GM12878 (cell line): ENCODE measurements at regions not wholly inside any gene's neighbourhood (a gene's known extent, or its start where the extent isn't known, plus 50 kb on each side); places are given as distances from the start of the nearest gene placed in this dataset.

ENCODE experiments used
- ATAC-seq: fragments of 200-7000 bp; cut with Tn5 transposase; 3 replicates; pipeline ENCODE4 v1.9.1; 2020; ENCODE audit warnings: mild to moderate bottlenecking, moderate library complexity
- BruUV-seq: library from RNA; stranded (reverse); fragments of 400-500 nt; replicated peaks from 2 replicates; lab custom pipeline; 2021; lab: Mats Ljungman, UMichigan
- CTCF ChIA-PET: fragments of 300-600 bp; sonication (Branson Sonifier 250); formaldehyde crosslinking; extraction: SDS; loops from one replicate; lab custom pipeline; 2021; ENCODE audit warnings: inconsistent platforms; lab: Yijun Ruan, JAX
- POLR2A ChIA-PET: fragments of 350-600 bp; formaldehyde crosslinking; extraction: SDS; loops from one replicate; lab custom pipeline; 2021; ENCODE audit warnings: inconsistent platforms; lab: Charles Lee
- RAD21 ChIA-PET: fragments of 300-600 bp; sonication (Branson Sonifier 250); formaldehyde crosslinking; loops from one replicate; lab custom pipeline; 2023; ENCODE audit warnings: antibody characterized with exemption; ENCODE audit not compliant: unreplicated experiment; lab: Charles Lee
- SMC1A ChIA-PET: fragments of 300-600 bp; sonication (Branson Sonifier 250); formaldehyde crosslinking; loops from one replicate; lab custom pipeline; 2023; ENCODE audit not compliant: unreplicated experiment, uncharacterized antibody; lab: Charles Lee
- DNase-seq: peaks from one replicate; pipeline ENCODE4 v3.0.0-alpha.2; 2011; ENCODE audit warnings: low read depth, low spot score
- FAIRE-seq: peaks from 3 replicates; lab custom pipeline; 2011; peaks lifted over from hg19 to GRCh38; lab: Jason Lieb, UNC
- H2AFZ ChIP-seq: 2 replicates; pipeline ENCODE4 v1.6.0; 2011; ENCODE audit warnings: low read depth, low read length, control low read depth; ENCODE audit not compliant: control insufficient read depth
- H3K27ac ChIP-seq: 2 replicates; pipeline ENCODE4 v1.5.1; 2011; ENCODE audit warnings: control low read depth; ENCODE audit not compliant: control insufficient read depth, insufficient read depth
- H3K27me3 ChIP-seq, 2 experiments: replicated peaks in 1 of 2; 2 replicates each; pipeline versions ENCODE4 v1.6.0 to v1.6.1; 2011; ENCODE audit warnings: low read length in 1 of 2; ENCODE audit not compliant: control insufficient read depth in 2 of 2, insufficient read depth in 2 of 2
- H3K36me3 ChIP-seq, 2 experiments: 2 replicates each; pipeline ENCODE4 v1.5.1; 2011; ENCODE audit warnings: low read length in 1 of 2; ENCODE audit not compliant: control insufficient read depth in 2 of 2, insufficient read depth in 2 of 2
- H3K4me1 ChIP-seq: 2 replicates; pipeline ENCODE4 v1.6.1; 2011; ENCODE audit warnings: mild to moderate bottlenecking, low read length, moderate library complexity, mixed read lengths; ENCODE audit not compliant: control insufficient read depth, insufficient read depth
- H3K4me2 ChIP-seq: 2 replicates; pipeline ENCODE4 v1.6.0; 2011; ENCODE audit warnings: control low read depth; ENCODE audit not compliant: control insufficient read depth, insufficient read depth
- H3K4me3 ChIP-seq: fragments of 200-600 bp; sonication (generic); 2 replicates; pipeline ENCODE4 v1.5.1; 2016
- H3K79me2 ChIP-seq: 2 replicates; pipeline ENCODE4 v1.6.0; 2011; ENCODE audit warnings: low read length; ENCODE audit not compliant: control insufficient read depth, insufficient read depth
- H3K9ac ChIP-seq: 2 replicates; pipeline ENCODE4 v1.8.0; 2011; ENCODE audit warnings: low read length, control low read depth, mixed read lengths; ENCODE audit not compliant: control insufficient read depth, insufficient read depth
- H3K9me3 ChIP-seq: replicated peaks from 3 replicates; pipeline ENCODE4 v1.5.1; 2011; ENCODE audit warnings: mild to moderate bottlenecking, low read length; ENCODE audit not compliant: control insufficient read depth, insufficient read depth
- H4K20me1 ChIP-seq: 2 replicates; pipeline ENCODE4 v1.6.0; 2011; ENCODE audit not compliant: control insufficient read depth, insufficient read depth
- KDM1A ChIP-seq: fragments of 200-600 bp; sonication (generic); IDR thresholded peaks from 2 replicates; pipeline ENCODE4 v1.6.1; 2016; ENCODE audit warnings: borderline replicate concordance
- STAT1 ChIP-seq: fragments of 450-650 bp; conservative IDR thresholded peaks from 2 replicates; pipeline ENCODE4 v1.6.1; 2014; ENCODE audit warnings: antibody characterized with exemption, mild to moderate bottlenecking
- ZBTB33 ChIP-seq: fragments of 450-650 bp; IDR thresholded peaks from 2 replicates; pipeline ENCODE4 v1.6.1; 2017; ENCODE audit warnings: mild to moderate bottlenecking
- WGBS: methylation state at CpG from one replicate; pipeline ENCODE4 v1.1.6; 2016; ENCODE audit warnings: low lambda C conversion rate; ENCODE audit not compliant: insufficient replicate concordance, insufficient coverage; ENCODE audit errors: missing lambda C conversion rate; 5-methylcytosine and 5-hydroxymethylcytosine counted together
- in situ Hi-C: fragments of 300-500 bp; cut with MboI; formaldehyde crosslinking; loops from 9 replicates; pipeline ENCODE4 v1.14.3; 2018; ENCODE audit warnings: mixed read lengths
- intact Hi-C: fragments of 100-400 bp; cut with micrococcal nuclease; formaldehyde crosslinking; loops from one replicate; pipeline ENCODE4 v1.14.2; 2022; ENCODE audit not compliant: unreplicated experiment
- TF ChIP-seq, protein P1 (sequence below): fragments of 450-650 bp; IDR thresholded peaks from 2 replicates; pipeline ENCODE4 v1.6.1; 2016; ENCODE audit warnings: mild to moderate bottlenecking, moderate library complexity, borderline replicate concordance
- TF ChIP-seq, protein P2 (sequence below): IDR thresholded peaks from 2 replicates; pipeline ENCODE4 v1.6.1; 2011; ENCODE audit warnings: low read depth, low read length, improper control_type of control experiment, borderline replicate concordance

- BruUV-seq: no TSS peak
- H3K79me2 ChIP-seq: no peaks in the 10 kb centered on the region
- H3K4me2 ChIP-seq: no peak overlapping the region
- no peak overlapping the region for H2AFZ ChIP-seq
- in situ Hi-C loops: no loop called here
- SMC1A ChIA-PET: no interaction called here
- TF ChIP-seq KDM1A (no peak), STAT1 (no peak)
- TF ChIP-seq, protein P1, sequence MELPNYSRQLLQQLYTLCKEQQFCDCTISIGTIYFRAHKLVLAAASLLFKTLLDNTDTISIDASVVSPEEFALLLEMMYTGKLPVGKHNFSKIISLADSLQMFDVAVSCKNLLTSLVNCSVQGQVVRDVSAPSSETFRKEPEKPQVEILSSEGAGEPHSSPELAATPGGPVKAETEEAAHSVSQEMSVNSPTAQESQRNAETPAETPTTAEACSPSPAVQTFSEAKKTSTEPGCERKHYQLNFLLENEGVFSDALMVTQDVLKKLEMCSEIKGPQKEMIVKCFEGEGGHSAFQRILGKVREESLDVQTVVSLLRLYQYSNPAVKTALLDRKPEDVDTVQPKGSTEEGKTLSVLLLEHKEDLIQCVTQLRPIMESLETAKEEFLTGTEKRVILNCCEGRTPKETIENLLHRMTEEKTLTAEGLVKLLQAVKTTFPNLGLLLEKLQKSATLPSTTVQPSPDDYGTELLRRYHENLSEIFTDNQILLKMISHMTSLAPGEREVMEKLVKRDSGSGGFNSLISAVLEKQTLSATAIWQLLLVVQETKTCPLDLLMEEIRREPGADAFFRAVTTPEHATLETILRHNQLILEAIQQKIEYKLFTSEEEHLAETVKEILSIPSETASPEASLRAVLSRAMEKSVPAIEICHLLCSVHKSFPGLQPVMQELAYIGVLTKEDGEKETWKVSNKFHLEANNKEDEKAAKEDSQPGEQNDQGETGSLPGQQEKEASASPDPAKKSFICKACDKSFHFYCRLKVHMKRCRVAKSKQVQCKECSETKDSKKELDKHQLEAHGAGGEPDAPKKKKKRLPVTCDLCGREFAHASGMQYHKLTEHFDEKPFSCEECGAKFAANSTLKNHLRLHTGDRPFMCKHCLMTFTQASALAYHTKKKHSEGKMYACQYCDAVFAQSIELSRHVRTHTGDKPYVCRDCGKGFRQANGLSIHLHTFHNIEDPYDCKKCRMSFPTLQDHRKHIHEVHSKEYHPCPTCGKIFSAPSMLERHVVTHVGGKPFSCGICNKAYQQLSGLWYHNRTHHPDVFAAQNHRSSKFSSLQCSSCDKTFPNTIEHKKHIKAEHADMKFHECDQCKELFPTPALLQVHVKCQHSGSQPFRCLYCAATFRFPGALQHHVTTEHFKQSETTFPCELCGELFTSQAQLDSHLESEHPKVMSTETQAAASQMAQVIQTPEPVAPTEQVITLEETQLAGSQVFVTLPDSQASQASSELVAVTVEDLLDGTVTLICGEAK: no peak
- H3K4me3 ChIP-seq: no peak overlapping the region
- no peaks in the 10 kb centered on the region for H3K36me3 ChIP-seq
- RAD21 ChIA-PET: no interaction called here
- POLR2A ChIA-PET: no interaction called here
- DNase-seq: no peak
- H3K9ac ChIP-seq: no peak overlapping the region
- H3K27me3 ChIP-seq: no peaks in the 10 kb centered on the region
- no peaks in the 10 kb centered on the region for H3K4me1 ChIP-seq
- intact Hi-C loops: no loop called here
- CTCF ChIA-PET: no interaction called here
- no peaks in the 10 kb centered on the region for H3K9me3 ChIP-seq
- no peak for ATAC-seq
- H3K27ac ChIP-seq: no peak overlapping the region
- no peak for FAIRE-seq
- no peaks in the 10 kb centered on the region for H4K20me1 ChIP-seq
- WGBS: 4% methylated on average over 2 of the region's 2 CpGs
These were observed 221.4 kb downstream of the DRD1 start for GRCh38 chr5:175222621-175223020.

DNA sequence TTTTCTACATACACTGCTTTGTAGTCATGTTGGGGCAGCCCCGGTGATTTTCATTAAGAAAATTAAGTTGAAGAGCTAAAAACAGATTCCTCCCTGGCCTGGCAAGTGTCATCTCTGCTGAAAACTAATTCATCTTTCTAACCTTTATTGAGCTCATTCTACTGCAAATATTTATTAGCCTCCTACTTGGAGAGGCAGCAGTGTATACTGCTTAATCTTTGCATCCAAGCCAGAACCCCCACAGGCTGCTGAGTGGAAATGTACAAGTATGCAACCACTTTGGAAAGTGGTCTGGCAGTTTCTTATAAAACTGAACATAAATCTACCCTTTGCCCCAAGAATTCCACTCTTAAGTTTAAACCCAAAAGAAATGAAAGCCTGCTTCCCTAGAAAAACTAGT lies 223.4 kb downstream of the DRD1 start:
- DNase-seq (no peak), FAIRE-seq (no peak), ATAC-seq (no peak)
- SMC1A ChIA-PET: no interaction called here
- CTCF ChIA-PET: no interaction called here
- Histone ChIP-seq H3K27me3 (no peaks in the 10 kb centered on the region), H4K20me1 (no peaks in the 10 kb centered on the region), H3K9ac (no peak overlapping the region), H3K4me3 (no peak overlapping the region), H3K36me3 (no peaks in the 10 kb centered on the region), H3K4me2 (no peak overlapping the region), H3K9me3 (no peaks in the 10 kb centered on the region), H3K4me1 (no peaks in the 10 kb centered on the region), H2AFZ (no peak overlapping the region), H3K27ac (no peak overlapping the region), H3K79me2 (no peaks in the 10 kb centered on the region)
- in situ Hi-C loops: no loop called here
- WGBS: 0% methylated on average over 1 of the region's 1 CpG
- TF ChIP-seq ZBTB33: no peak
- TF ChIP-seq, protein P2, sequence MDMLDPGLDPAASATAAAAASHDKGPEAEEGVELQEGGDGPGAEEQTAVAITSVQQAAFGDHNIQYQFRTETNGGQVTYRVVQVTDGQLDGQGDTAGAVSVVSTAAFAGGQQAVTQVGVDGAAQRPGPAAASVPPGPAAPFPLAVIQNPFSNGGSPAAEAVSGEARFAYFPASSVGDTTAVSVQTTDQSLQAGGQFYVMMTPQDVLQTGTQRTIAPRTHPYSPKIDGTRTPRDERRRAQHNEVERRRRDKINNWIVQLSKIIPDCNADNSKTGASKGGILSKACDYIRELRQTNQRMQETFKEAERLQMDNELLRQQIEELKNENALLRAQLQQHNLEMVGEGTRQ: no peak
- TF ChIP-seq STAT1: no peak
- POLR2A ChIA-PET: no interaction called here
- intact Hi-C loops: no loop called here
- RAD21 ChIA-PET: no interaction called here
- BruUV-seq: no TSS peak
